NCI-H1930 (cell line): ENCODE measurements at regions not wholly inside any gene's neighbourhood (a gene's known extent, or its start where the extent isn't known, plus 50 kb on each side); places are given as distances from the start of the nearest gene placed in this dataset.
"Not testable (repeated sequence)": the region's sequence is repeated elsewhere in the genome, so short reads cannot be mapped to it uniquely, and the experiment has no call there.

Experiments used
- DNase-seq, 2 experiments: peaks; one replicate each; lab custom pipeline; 2025; lab: John Stamatoyannopoulos, UW

GRCh38 chr5:108459769-108460168 lies 77.9 kb upstream of the FBXL17 start:
- no peak for DNase-seq

- no peak for DNase-seq
Measured at GRCh38 chr5:108451269-108451668, 69.4 kb upstream of the FBXL17 start.

GRCh38 chr5:108444130-108444529 lies 62.2 kb upstream of the FBXL17 start:
- DNase-seq, result not testable (repeated sequence)

- DNase-seq, result not testable (repeated sequence)
Measured at GRCh38 chr5:108442063-108442651, 60.3 kb upstream of the FBXL17 start.

GRCh38 chr5:108437425-108437824 lies 55.5 kb upstream of the FBXL17 start:
- DNase-seq, result no peak

GRCh38 chr5:108436696-108437095 lies 54.8 kb upstream of the FBXL17 start:
- no peak for DNase-seq

- DNase-seq, result no peak
Measured at GRCh38 chr5:108433600-108433999, 51.7 kb upstream of the FBXL17 start.

GRCh38 chr5:108432024-108432423 lies 50.1 kb upstream of the FBXL17 start:
- no peak for DNase-seq
